ENCODE measurements at regions not wholly inside any gene's neighbourhood (a gene's known extent, or its start where the extent isn't known, plus 50 kb on each side); places are given as distances from the start of the nearest gene placed in this dataset.
A peak's percentile ranks its signal among the peaks of the same experiment; 100 is the strongest.

- Histone ChIP-seq H3K4me1 (peaks cover 16 to 19% (median 17%) of the 10 kb centered on the region in 4 donors), H3K4me3 (no peak overlapping the region), H3K27ac (replicated peaks in 1 of 4) (no peak overlapping the region), H3K9me3 (no peaks in the 10 kb centered on the region), H3K27me3 (no peaks in the 10 kb centered on the region), H3K36me3 (no peaks in the 10 kb centered on the region)
- DNase-seq (ENCODE audit: extremely low spot score) = no peak
- intact Hi-C loops (cut with DNase I) = no loop called here
- 88% methylated on average over 7 of the region's 7 CpGs for WGBS
- TF ChIP-seq EP300 (IDR thresholded peaks at IDR 0.05) = no peak
- TF ChIP-seq POLR2AphosphoS5 (IDR thresholded peaks at IDR 0.05) = no peak
- no peak for TF ChIP-seq POLR2A (IDR thresholded peaks at IDR 0.05; ENCODE audit: low read depth)
- TF ChIP-seq CTCF (IDR thresholded peaks at IDR 0.05) = no peak
Observed at GRCh38 chr3:72307438-72308115, 522.6 kb upstream of the PROK2 start.

GRCh38 chr3:72306800-72307341, 521.9 kb upstream of the PROK2 start:
- Histone ChIP-seq H3K27me3 (no peaks in the 10 kb centered on the region), H3K36me3 (no peaks in the 10 kb centered on the region), H3K27ac (replicated peaks in 1 of 4) (no peak overlapping the region), H3K4me1 (peaks cover 16 to 19% (median 17%) of the 10 kb centered on the region in 4 donors), H3K9me3 (no peaks in the 10 kb centered on the region), H3K4me3 (no peak overlapping the region)
- intact Hi-C loops (cut with DNase I) = no loop called here
- no peak for TF ChIP-seq POLR2A (IDR thresholded peaks at IDR 0.05; ENCODE audit: low read depth)
- TF ChIP-seq EP300 (IDR thresholded peaks at IDR 0.05) = no peak
- no peak for TF ChIP-seq CTCF (IDR thresholded peaks at IDR 0.05)
- TF ChIP-seq POLR2AphosphoS5 (IDR thresholded peaks at IDR 0.05) = no peak
- WGBS = 89% methylated on average over 5 of the region's 9 CpGs
- no peak for DNase-seq (ENCODE audit: extremely low spot score)

GRCh38 chr3:72303926-72304325, 519.0 kb upstream of the PROK2 start:
- TF ChIP-seq EP300 (IDR thresholded peaks at IDR 0.05) (no peak), CTCF (IDR thresholded peaks at IDR 0.05) (no peak), POLR2AphosphoS5 (IDR thresholded peaks at IDR 0.05) (peak; percentile 17 to 21), POLR2A (IDR thresholded peaks at IDR 0.05; ENCODE audit: low read depth) (no peak)
- Histone ChIP-seq H3K36me3 (no peaks in the 10 kb centered on the region), H3K27ac (replicated peaks in 1 of 4) (no peak overlapping the region), H3K4me1 (peaks cover 4 to 7% (median 6%) of the 10 kb centered on the region in 4 donors), H3K9me3 (no peaks in the 10 kb centered on the region), H3K4me3 (no peak overlapping the region), H3K27me3 (no peaks in the 10 kb centered on the region)
- DNase-seq (ENCODE audit: extremely low spot score) = no peak
- intact Hi-C loops (cut with DNase I) = no loop called here
- WGBS = 66% methylated on average over 7 of the region's 7 CpGs

GRCh38 chr3:72301779-72302178, 516.8 kb upstream of the PROK2 start:
- Histone ChIP-seq H3K9me3 (no peaks in the 10 kb centered on the region), H3K4me1 (peaks cover 17 to 27% (median 25%) of the 10 kb centered on the region in 4 donors), H3K36me3 (no peaks in the 10 kb centered on the region), H3K27me3 (no peaks in the 10 kb centered on the region), H3K4me3 (no peak overlapping the region), H3K27ac (replicated peaks in 1 of 4) (no peak overlapping the region)
- WGBS = 95% methylated on average over 8 of the region's 8 CpGs
- no peak for TF ChIP-seq POLR2AphosphoS5 (IDR thresholded peaks at IDR 0.05)
- DNase-seq (ENCODE audit: extremely low spot score) = no peak
- intact Hi-C loops (cut with DNase I) = no loop called here

- intact Hi-C loops (cut with DNase I) = no loop called here
Observed at GRCh38 chr3:72300621-72301020, 515.7 kb upstream of the PROK2 start.

More at GRCh38 chr3:72300621-72301020, 515.7 kb upstream of the PROK2 start:
- Histone ChIP-seq H3K36me3 (no peaks in the 10 kb centered on the region), H3K27me3 (no peaks in the 10 kb centered on the region), H3K4me3 (no peak overlapping the region), H3K4me1 (peaks cover 17 to 32% (median 30%) of the 10 kb centered on the region in 4 donors), H3K9me3 (no peaks in the 10 kb centered on the region), H3K27ac (replicated peaks in 1 of 4) (no peak overlapping the region)
- TF ChIP-seq POLR2A (IDR thresholded peaks at IDR 0.05; ENCODE audit: low read depth) (no peak), POLR2AphosphoS5 (IDR thresholded peaks at IDR 0.05) (no peak), EP300 (IDR thresholded peaks at IDR 0.05) (no peak), CTCF (IDR thresholded peaks at IDR 0.05) (no peak)
- DNase-seq (ENCODE audit: extremely low spot score) = no peak
- 73% methylated on average over 2 of the region's 2 CpGs for WGBS

All from esophagus muscularis mucosa (tissue), 4 donors.